H1 (cell line): ENCODE measurements at regions not wholly inside any gene's neighbourhood (a gene's known extent, or its start where the extent isn't known, plus 50 kb on each side); places are given as distances from the start of the nearest gene placed in this dataset.

Experiments
- CTCF ChIA-PET: fragments of 300-600 bp; sonication (Branson Sonifier 250); formaldehyde crosslinking; loops from one replicate; lab custom pipeline; 2021; ENCODE audit not compliant: partially characterized antibody; lab: Charles Lee
- POLR2A ChIA-PET: fragments of 300-600 bp; sonication (Branson Sonifier 250); formaldehyde crosslinking; loops from one replicate; lab custom pipeline; 2021; ENCODE audit warnings: inconsistent platforms; ENCODE audit not compliant: partially characterized antibody; lab: Charles Lee
- DNase-seq, 2 experiments: peaks; one replicate each; pipeline versions ENCODE4 v3.0.0 to v3.0.0-alpha.2; 2010 to 2022; ENCODE audit warnings: low spot score in 2 of 2, low read depth in 1 of 2, mixed read lengths in 1 of 2
- FAIRE-seq: peaks from 2 replicates; lab custom pipeline; 2011; peaks lifted over from hg19 to GRCh38; lab: Jason Lieb, UNC
- H2AFZ ChIP-seq: 2 replicates; pipeline ENCODE4 v1.8.1; 2012; ENCODE audit warnings: low read length, inconsistent platforms
- H2AK5ac ChIP-seq: 2 replicates; pipeline ENCODE4 v1.6.1; 2013; ENCODE audit warnings: low read depth, low read length
- H2BK120ac ChIP-seq: replicated peaks from 2 replicates; pipeline ENCODE3; 2013; ENCODE audit warnings: low read depth, low read length, inconsistent platforms
- H2BK12ac ChIP-seq: 2 replicates; pipeline ENCODE4 v1.6.1; 2013; ENCODE audit warnings: low read depth, low read length
- H2BK15ac ChIP-seq: 2 replicates; pipeline ENCODE4 v1.6.1; 2013; ENCODE audit warnings: low read length
- H2BK20ac ChIP-seq: 2 replicates; pipeline ENCODE4 v1.6.1; 2013; ENCODE audit warnings: low read length
- H2BK5ac ChIP-seq: 2 replicates; pipeline ENCODE4 v1.6.1; 2013; ENCODE audit warnings: low read depth, low read length
- H3K14ac ChIP-seq: 2 replicates; pipeline ENCODE4 v1.6.1; 2013; ENCODE audit warnings: inconsistent platforms; ENCODE audit not compliant: insufficient read length
- H3K18ac ChIP-seq: 2 replicates; pipeline ENCODE4 v1.6.1; 2013; ENCODE audit warnings: low read length; ENCODE audit errors: extremely low read depth
- H3K23ac ChIP-seq: 2 replicates; pipeline ENCODE4 v1.6.1; 2013; ENCODE audit warnings: inconsistent platforms; ENCODE audit not compliant: insufficient read length
- H3K23me2 ChIP-seq: 2 replicates; pipeline ENCODE4 v1.6.1; 2013; ENCODE audit warnings: low read depth, low read length
- H3K27ac ChIP-seq: 2 replicates; pipeline ENCODE4 v1.6.1; 2011; ENCODE audit warnings: low read depth, low read length, inconsistent platforms
- H3K27me3 ChIP-seq, 4 experiments: replicated peaks in 1 of 4; 1 replicate in 1 of 4; 2 replicates in 3 of 4; pipeline versions ENCODE4 v1.6.1 to v1.8.1; 2011 to 2013; ENCODE audit warnings: low read length in 3 of 4, mild to moderate bottlenecking in 3 of 4, inconsistent platforms in 2 of 4, mixed read lengths in 2 of 4, moderate library complexity in 1 of 4; ENCODE audit not compliant: control insufficient read depth in 3 of 4, insufficient read depth in 3 of 4; ENCODE audit errors: extremely low read depth in 1 of 4
- H3K36me3 ChIP-seq, 4 experiments: 2 replicates each; pipeline versions ENCODE4 v1.6.1 to v1.8.1; 2011 to 2013; ENCODE audit warnings: mild to moderate bottlenecking in 4 of 4, low read length in 3 of 4, moderate library complexity in 2 of 4, control low read depth in 1 of 4, inconsistent platforms in 1 of 4; ENCODE audit not compliant: insufficient read depth in 4 of 4, control insufficient read depth in 2 of 4
- H3K4ac ChIP-seq: replicated peaks from 2 replicates; pipeline ENCODE3; 2013; ENCODE audit warnings: low read length, low read depth, mixed read lengths, inconsistent platforms; ENCODE audit not compliant: insufficient read length
- H3K4me1 ChIP-seq, 4 experiments: replicated peaks in 1 of 4; 1 replicate in 1 of 4; 2 replicates in 3 of 4; pipeline versions ENCODE4 v1.6.1 to v1.8.1; 2011 to 2013; ENCODE audit warnings: low read length in 3 of 4, inconsistent platforms in 2 of 4, mixed read lengths in 1 of 4; ENCODE audit not compliant: insufficient read depth in 4 of 4, control insufficient read depth in 3 of 4
- H3K4me2 ChIP-seq, 2 experiments: 2 replicates each; pipeline versions ENCODE4 v1.6.1 to v1.8.1; 2011 to 2013; ENCODE audit warnings: low read depth in 2 of 2, low read length in 2 of 2, control low read depth in 1 of 2, inconsistent platforms in 1 of 2, mild to moderate bottlenecking in 1 of 2; ENCODE audit not compliant: insufficient read depth in 1 of 2
- H3K4me3 ChIP-seq, 4 experiments: fragments of 200-600, 300-600 bp in 1 of 4; sonication (generic), shearing (Covaris generic), sonication (Bioruptor Twin) in 1 of 4; 2 replicates each; pipeline versions ENCODE4 v1.5.1 to v1.8.1; 2011 to 2016; ENCODE audit warnings: low read length in 4 of 4, low read depth in 3 of 4, control low read depth in 2 of 4, inconsistent platforms in 2 of 4, mild to moderate bottlenecking in 2 of 4, mixed read lengths in 1 of 4, moderate library complexity in 1 of 4; ENCODE audit not compliant: insufficient read depth in 2 of 4; ENCODE audit errors: extremely low read depth in 1 of 4
- H3K56ac ChIP-seq: replicated peaks from 2 replicates; pipeline ENCODE3; 2013; ENCODE audit warnings: low read depth, mild to moderate bottlenecking, mixed read lengths, low read length, inconsistent platforms; ENCODE audit not compliant: insufficient read length
- H3K79me1 ChIP-seq: 2 replicates; pipeline ENCODE4 v1.6.1; 2013; ENCODE audit warnings: low read depth, low read length, control low read depth
- H3K79me2 ChIP-seq, 2 experiments: 2 replicates each; pipeline versions ENCODE4 v1.6.1 to v1.8.1; 2012 to 2013; ENCODE audit warnings: low read length in 2 of 2, mild to moderate bottlenecking in 2 of 2, inconsistent platforms in 1 of 2; ENCODE audit not compliant: insufficient read depth in 2 of 2, control insufficient read depth in 1 of 2
- H3K9ac ChIP-seq, 4 experiments: replicated peaks in 1 of 4; 1 replicate in 1 of 4; 2 replicates in 3 of 4; pipeline versions ENCODE4 v1.6.1 to v1.8.1; 2011 to 2013; ENCODE audit warnings: low read depth in 3 of 4, low read length in 3 of 4, control low read depth in 2 of 4, mild to moderate bottlenecking in 2 of 4, moderate library complexity in 2 of 4, inconsistent platforms in 1 of 4; ENCODE audit errors: extremely low read depth in 1 of 4
- H3K9me3 ChIP-seq, 2 experiments: 2 replicates each; pipeline versions ENCODE4 v1.6.1 to v1.8.1; 2012 to 2013; ENCODE audit warnings: mild to moderate bottlenecking in 2 of 2, moderate library complexity in 2 of 2, control low read depth in 1 of 2, inconsistent platforms in 1 of 2, low read depth in 1 of 2, low read length in 1 of 2, mixed read lengths in 1 of 2; ENCODE audit not compliant: insufficient read depth in 2 of 2
- H4K20me1 ChIP-seq, 2 experiments: replicated peaks in 1 of 2; 2 replicates each; pipeline versions ENCODE3 to v1.8.1; 2011 to 2013; ENCODE audit warnings: inconsistent platforms in 2 of 2, low read length in 2 of 2, mild to moderate bottlenecking in 1 of 2; ENCODE audit not compliant: insufficient read depth in 2 of 2, control insufficient read depth in 1 of 2
- H4K5ac ChIP-seq: 2 replicates; pipeline ENCODE4 v1.6.1; 2013; ENCODE audit warnings: low read length, low read depth, mixed read lengths, inconsistent platforms; ENCODE audit not compliant: insufficient read length
- H4K8ac ChIP-seq: 2 replicates; pipeline ENCODE4 v1.8.0; 2013; ENCODE audit warnings: mild to moderate bottlenecking, moderate library complexity, low read length, inconsistent platforms; ENCODE audit not compliant: insufficient read depth; ENCODE audit errors: extremely low read depth
- H4K91ac ChIP-seq: replicated peaks from 2 replicates; pipeline ENCODE3; 2013; ENCODE audit warnings: low read length, mixed read lengths, inconsistent platforms; ENCODE audit not compliant: insufficient read length
- BRCA1 ChIP-seq: IDR thresholded peaks from 2 replicates; pipeline ENCODE4 v1.6.1; 2012; ENCODE audit warnings: low read depth, low read length, improper control_type of control experiment
- CBX8 ChIP-seq: fragments of 300-800, 300-1000 bp; sonication (generic); IDR thresholded peaks from 2 replicates; pipeline ENCODE4 v1.7.1; 2016; ENCODE audit warnings: low read depth, low read length, borderline replicate concordance
- E2F6 ChIP-seq: IDR thresholded peaks from 2 replicates; pipeline ENCODE4 v1.6.1; 2012; ENCODE audit warnings: inconsistent platforms
- EGR1 ChIP-seq: IDR thresholded peaks from 2 replicates; pipeline ENCODE4 v1.6.1; 2011; ENCODE audit warnings: low read depth, low read length, borderline replicate concordance
- GTF2F1 ChIP-seq: IDR thresholded peaks from 2 replicates; pipeline ENCODE4 v1.6.1; 2012; ENCODE audit warnings: low read depth, low read length, improper control_type of control experiment, borderline replicate concordance
- HDAC6 ChIP-seq: IDR thresholded peaks from one replicate; pipeline ENCODE4 v1.7.1; 2012; ENCODE audit warnings: low read depth, mild to moderate bottlenecking, inconsistent platforms, low read length, moderate library complexity
- RBBP5 ChIP-seq: IDR thresholded peaks from 2 replicates; pipeline ENCODE4 v1.7.1; 2012; ENCODE audit warnings: low read depth, mild to moderate bottlenecking, inconsistent platforms, low read length, moderate library complexity, borderline replicate concordance
- SIN3A ChIP-seq, 2 experiments: IDR thresholded peaks in 1 of 2; conservative IDR thresholded peaks in 1 of 2; 2 replicates each; pipeline ENCODE4 v1.6.1; 2011 to 2012; ENCODE audit warnings: low read length in 2 of 2, improper control_type of control experiment in 1 of 2, low read depth in 1 of 2, mild to moderate bottlenecking in 1 of 2
- TBP ChIP-seq: IDR thresholded peaks from 2 replicates; pipeline ENCODE4 v1.6.1; 2011; ENCODE audit warnings: low read depth, low read length, improper control_type of control experiment
- whole genome bisulfite sequencing, 2 experiments: shearing (Covaris generic) in 1 of 2; methylation state at CpG; one replicate each; pipeline versions ENCODE4 v1.1.6 to v1.1.7; 2013 to 2015; ENCODE audit warnings: low lambda C conversion rate in 2 of 2, mixed read lengths in 2 of 2, inconsistent platforms in 1 of 2, low coverage in 1 of 2, missing lambda C conversion rate in 1 of 2; ENCODE audit not compliant: insufficient replicate concordance in 2 of 2, insufficient coverage in 1 of 2, insufficient read length in 1 of 2; ENCODE audit errors: extremely low coverage in 1 of 2, missing lambda C conversion rate in 1 of 2; 5-methylcytosine and 5-hydroxymethylcytosine counted together

DNA sequence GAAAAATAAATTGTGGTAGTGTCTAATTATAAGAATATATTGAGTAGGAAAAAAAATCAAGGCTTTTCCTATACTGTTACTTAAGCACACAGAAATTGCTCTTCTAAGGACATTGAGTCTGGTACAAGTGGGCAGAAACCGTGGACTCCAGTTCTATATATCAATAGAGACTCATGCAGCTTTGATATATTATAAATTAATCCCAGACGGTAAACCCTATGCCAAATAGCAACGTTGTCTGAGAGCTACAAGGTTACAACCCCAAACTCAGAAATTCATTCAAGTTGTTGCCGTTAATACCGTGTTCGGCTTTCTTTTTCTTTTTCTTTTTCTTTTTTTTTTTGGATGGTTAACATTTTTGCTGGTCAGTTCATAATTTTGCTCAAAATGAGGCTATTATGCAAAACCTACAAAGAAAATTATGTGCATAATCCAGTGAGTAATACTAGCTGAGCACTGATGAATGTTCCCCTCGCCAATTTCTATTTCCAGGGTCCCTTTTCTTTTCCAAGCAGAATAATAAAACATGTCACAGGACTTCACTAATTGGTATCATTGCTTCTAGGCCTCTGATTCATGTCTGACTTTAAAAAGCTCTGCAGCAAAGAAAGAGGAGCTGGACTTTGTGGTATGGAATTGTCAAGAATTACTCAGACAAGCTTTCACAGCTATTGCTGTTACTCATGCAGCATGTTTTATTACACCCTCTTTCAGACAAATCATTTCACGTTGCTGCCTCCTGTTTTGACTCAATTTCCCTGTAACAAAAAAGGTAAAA lies 737.7 kb downstream of the NLGN4X start:
- Histone ChIP-seq H2AK5ac (no peak overlapping the region), H4K20me1 (no peaks in the 10 kb centered on the region), H3K36me3 (no peaks in the 10 kb centered on the region), H3K4ac (no peak overlapping the region), H2BK20ac (no peak overlapping the region), H3K4me2 (no peak overlapping the region), H4K8ac (no peak overlapping the region), H3K23me2 (no peaks in the 10 kb centered on the region), H3K79me1 (no peaks in the 10 kb centered on the region), H3K4me1 (no peaks in the 10 kb centered on the region), H3K56ac (no peak overlapping the region), H2BK12ac (no peak overlapping the region), H4K5ac (no peak overlapping the region), H3K27ac (no peak overlapping the region), H3K9ac (no peak overlapping the region), H2BK120ac (no peak overlapping the region), H2BK15ac (no peak overlapping the region), H3K18ac (no peak overlapping the region), H3K14ac (no peak overlapping the region), H3K27me3 (no peaks in the 10 kb centered on the region), H3K4me3 (no peak overlapping the region), H4K91ac (no peak overlapping the region), H3K79me2 (no peaks in the 10 kb centered on the region), H2BK5ac (no peak overlapping the region), H3K9me3 (no peaks in the 10 kb centered on the region), H3K23ac (no peak overlapping the region), H2AFZ (no peak overlapping the region)
- 95% methylated on average over 5 of the region's 8 CpGs; no CpG with 5 or more reads in 1 of the 2 experiments for WGBS, 2 experiments
- POLR2A ChIA-PET, result no interaction called here
- CTCF ChIA-PET, result interaction anchor here (0.6 kb wide), 1 partner anchor 151 kb away, joined by 4 read pairs; no protein-coding TSS in a partner anchor
- DNase-seq (no peak), FAIRE-seq (no peak)
- TF ChIP-seq E2F6, result no peak
- no peak for TF ChIP-seq EGR1
- no peak for TF ChIP-seq GTF2F1
- no peak for TF ChIP-seq HDAC6
- no peak for TF ChIP-seq BRCA1
- TF ChIP-seq SIN3A (conservative IDR thresholded peaks at IDR 0.05 in 1 of 2, IDR thresholded peaks at IDR 0.05 in 1 of 2; ENCODE audit: low read depth in 1 of 2, low read length in 2 of 2), result no peak
- TF ChIP-seq CBX8, result no peak
- no peak for TF ChIP-seq TBP
- no peak for TF ChIP-seq RBBP5
